ENCODE measurements at regions not wholly inside any gene's neighbourhood (a gene's known extent, or its start where the extent isn't known, plus 50 kb on each side); places are given as distances from the start of the nearest gene placed in this dataset.

- TF ChIP-seq POLR2AphosphoS5 (IDR thresholded peaks at IDR 0.05; ENCODE audit: low read depth, low read length), result no peak
- no peak for TF ChIP-seq REST (IDR thresholded peaks at IDR 0.05; ENCODE audit: insufficient read depth in 1 of 2, low read depth in 2 of 2, low read length in 1 of 2)
- TF ChIP-seq, protein P1, sequence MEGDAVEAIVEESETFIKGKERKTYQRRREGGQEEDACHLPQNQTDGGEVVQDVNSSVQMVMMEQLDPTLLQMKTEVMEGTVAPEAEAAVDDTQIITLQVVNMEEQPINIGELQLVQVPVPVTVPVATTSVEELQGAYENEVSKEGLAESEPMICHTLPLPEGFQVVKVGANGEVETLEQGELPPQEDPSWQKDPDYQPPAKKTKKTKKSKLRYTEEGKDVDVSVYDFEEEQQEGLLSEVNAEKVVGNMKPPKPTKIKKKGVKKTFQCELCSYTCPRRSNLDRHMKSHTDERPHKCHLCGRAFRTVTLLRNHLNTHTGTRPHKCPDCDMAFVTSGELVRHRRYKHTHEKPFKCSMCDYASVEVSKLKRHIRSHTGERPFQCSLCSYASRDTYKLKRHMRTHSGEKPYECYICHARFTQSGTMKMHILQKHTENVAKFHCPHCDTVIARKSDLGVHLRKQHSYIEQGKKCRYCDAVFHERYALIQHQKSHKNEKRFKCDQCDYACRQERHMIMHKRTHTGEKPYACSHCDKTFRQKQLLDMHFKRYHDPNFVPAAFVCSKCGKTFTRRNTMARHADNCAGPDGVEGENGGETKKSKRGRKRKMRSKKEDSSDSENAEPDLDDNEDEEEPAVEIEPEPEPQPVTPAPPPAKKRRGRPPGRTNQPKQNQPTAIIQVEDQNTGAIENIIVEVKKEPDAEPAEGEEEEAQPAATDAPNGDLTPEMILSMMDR (IDR thresholded peaks at IDR 0.05), result no peak
- no peak for TF ChIP-seq SIN3A (IDR thresholded peaks at IDR 0.05; ENCODE audit: borderline replicate concordance, insufficient read depth, low read depth, low read length)
- TF ChIP-seq TCF7L2 (IDR thresholded peaks at IDR 0.05; ENCODE audit: low read depth, low read length), result no peak
- Histone ChIP-seq H3K9me3 (ENCODE audit: control insufficient read depth, insufficient read depth, low read depth, low read length) (no peaks in the 10 kb centered on the region), H3K36me3 (ENCODE audit: control insufficient read depth, insufficient read depth, low read length) (no peaks in the 10 kb centered on the region), H3K4me1 (ENCODE audit: control insufficient read depth, insufficient read depth, low read length) (no peaks in the 10 kb centered on the region), H3K4me3 (ENCODE audit: low read depth in 2 of 2, low read length in 2 of 2) (no peak overlapping the region), H3K27me3 (ENCODE audit: control insufficient read depth, insufficient read depth, low read length) (no peaks in the 10 kb centered on the region), H3K27ac (ENCODE audit: low read length) (no peak overlapping the region)
- intact Hi-C loops (cut with micrococcal nuclease; ENCODE audit: unreplicated experiment) (no loop called here), in situ Hi-C loops (cut with HindIII; ENCODE audit: low pct_unique_long_range_greater_than_20kb, low sequenced_read_pairs) (no loop called here)
- BruUV-seq (replicated peaks), result no TSS peak
- no peak for ATAC-seq
- CTCF ChIA-PET, result no interaction called here
- no peak for DNase-seq (ENCODE audit: low read depth, low spot score)
- POLR2A ChIA-PET, result no interaction called here
Observed at GRCh38 chr5:89043676-89044075, 160.7 kb upstream of the MEF2C start.

DNA sequence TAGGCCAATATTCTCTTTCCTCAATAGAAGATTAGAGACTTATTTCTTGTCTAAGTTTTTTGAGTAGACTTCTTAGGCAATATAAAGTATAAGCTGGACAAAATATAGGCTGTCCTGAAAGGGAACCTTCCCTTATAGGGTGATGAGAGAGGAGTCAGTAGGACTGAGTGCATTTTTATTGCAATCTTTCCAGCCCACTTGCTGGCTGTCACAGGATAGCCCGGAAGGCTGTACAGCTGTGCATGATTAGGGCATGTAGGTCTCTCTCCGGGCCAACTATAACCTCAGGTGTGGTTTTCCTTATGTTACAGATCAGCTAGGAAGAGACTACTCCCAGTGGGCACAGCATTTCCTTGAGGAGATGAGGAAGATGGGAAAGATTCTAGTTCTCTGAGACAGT is 159.8 kb upstream of the MEF2C start:
- intact Hi-C loops (cut with micrococcal nuclease; ENCODE audit: unreplicated experiment) (no loop called here), in situ Hi-C loops (cut with HindIII; ENCODE audit: low pct_unique_long_range_greater_than_20kb, low sequenced_read_pairs) (no loop called here)
- ATAC-seq (no peak), DNase-seq (ENCODE audit: low read depth, low spot score) (no peak)
- no peak overlapping the region for H3K27ac ChIP-seq (ENCODE audit: low read length)
- ChIA-PET CTCF (no interaction called here), POLR2A (no interaction called here)
- no peak overlapping the region for H3K4me3 ChIP-seq (ENCODE audit: low read depth in 2 of 2, low read length in 2 of 2)
- no peaks in the 10 kb centered on the region for H3K4me1 ChIP-seq (ENCODE audit: control insufficient read depth, insufficient read depth, low read length)
- BruUV-seq (replicated peaks), result no TSS peak
- H3K36me3 ChIP-seq (ENCODE audit: control insufficient read depth, insufficient read depth, low read length), result no peaks in the 10 kb centered on the region
- no peaks in the 10 kb centered on the region for H3K9me3 ChIP-seq (ENCODE audit: control insufficient read depth, insufficient read depth, low read depth, low read length)
- no peaks in the 10 kb centered on the region for H3K27me3 ChIP-seq (ENCODE audit: control insufficient read depth, insufficient read depth, low read length)
- TF ChIP-seq, protein P1 (IDR thresholded peaks at IDR 0.05), result no peak

DNA sequence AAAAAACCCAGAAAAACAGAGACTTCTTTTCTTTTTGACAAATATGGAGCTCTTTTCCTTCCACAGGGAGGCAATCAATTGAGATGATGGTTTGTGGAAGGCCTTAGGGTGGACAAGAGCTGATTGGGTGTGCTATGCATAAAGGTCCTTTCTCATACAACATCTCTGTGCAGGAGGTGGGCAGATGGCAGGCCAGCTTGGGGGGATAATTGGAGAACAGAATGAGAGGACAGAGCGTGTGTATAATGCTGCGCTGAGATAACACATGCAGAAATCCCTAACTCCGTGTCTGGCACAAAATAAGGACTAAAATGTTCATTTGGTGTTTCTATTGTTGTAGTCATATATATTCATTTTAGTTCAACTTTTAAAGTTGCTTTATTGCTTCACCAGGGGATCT is 159.0 kb upstream of the MEF2C start:
- POLR2A ChIA-PET, result interaction anchor here (0.6 kb wide), 1 partner anchor 13 kb away, joined by 3 read pairs; no protein-coding TSS in a partner anchor
- no peak for ATAC-seq
- H3K27me3 ChIP-seq (ENCODE audit: control insufficient read depth, insufficient read depth, low read length), result no peaks in the 10 kb centered on the region
- in situ Hi-C loops (cut with HindIII; ENCODE audit: low pct_unique_long_range_greater_than_20kb, low sequenced_read_pairs) (no loop called here), intact Hi-C loops (cut with micrococcal nuclease; ENCODE audit: unreplicated experiment) (no loop called here)
- H3K4me3 ChIP-seq (ENCODE audit: low read depth in 2 of 2, low read length in 2 of 2), result no peak overlapping the region
- H3K4me1 ChIP-seq (ENCODE audit: control insufficient read depth, insufficient read depth, low read length), result no peaks in the 10 kb centered on the region
- BruUV-seq (replicated peaks), result no TSS peak
- CTCF ChIA-PET, result no interaction called here
- H3K9me3 ChIP-seq (ENCODE audit: control insufficient read depth, insufficient read depth, low read depth, low read length), result no peaks in the 10 kb centered on the region
- no peak for DNase-seq (ENCODE audit: low read depth, low spot score)
- TF ChIP-seq REST (IDR thresholded peaks at IDR 0.05; ENCODE audit: insufficient read depth in 1 of 2, low read depth in 2 of 2, low read length in 1 of 2), result no peak
- no peak for TF ChIP-seq SIN3A (IDR thresholded peaks at IDR 0.05; ENCODE audit: borderline replicate concordance, insufficient read depth, low read depth, low read length)
- no peak for TF ChIP-seq POLR2AphosphoS5 (IDR thresholded peaks at IDR 0.05; ENCODE audit: low read depth, low read length)
- TF ChIP-seq, protein P1 (IDR thresholded peaks at IDR 0.05), result no peak
- no peak for TF ChIP-seq TCF7L2 (IDR thresholded peaks at IDR 0.05; ENCODE audit: low read depth, low read length)
- H3K27ac ChIP-seq (ENCODE audit: low read length), result no peak overlapping the region
- H3K36me3 ChIP-seq (ENCODE audit: control insufficient read depth, insufficient read depth, low read length), result no peaks in the 10 kb centered on the region
